ENCODE measurements at regions not wholly inside any gene's neighbourhood (a gene's known extent, or its start where the extent isn't known, plus 50 kb on each side); places are given as distances from the start of the nearest gene placed in this dataset.

- DNase-seq (ENCODE audit: extremely low read depth, low read depth) = no peak
- no peak for TF ChIP-seq CTCF (IDR thresholded peaks at IDR 0.05; ENCODE audit: low read depth, low read length)
These were observed 283.2 kb upstream of the LRRC7 start for GRCh38 chr1:69284508-69284907.

GRCh38 chr1:69288416-69288815 is 279.3 kb upstream of the LRRC7 start:
- DNase-seq (ENCODE audit: extremely low read depth, low read depth) = no peak
- TF ChIP-seq CTCF (IDR thresholded peaks at IDR 0.05; ENCODE audit: low read depth, low read length) = no peak

- no peak for DNase-seq (ENCODE audit: extremely low read depth, low read depth)
- TF ChIP-seq CTCF (IDR thresholded peaks at IDR 0.05; ENCODE audit: low read depth, low read length) = no peak
These were observed 277.4 kb upstream of the LRRC7 start for GRCh38 chr1:69290291-69290690.

- no peak for TF ChIP-seq CTCF (IDR thresholded peaks at IDR 0.05; ENCODE audit: low read depth, low read length)
These were observed 276.2 kb upstream of the LRRC7 start for GRCh38 chr1:69291541-69291940.

GRCh38 chr1:69292833-69293232 is 274.9 kb upstream of the LRRC7 start:
- TF ChIP-seq CTCF (IDR thresholded peaks at IDR 0.05; ENCODE audit: low read depth, low read length) = no peak
- DNase-seq (ENCODE audit: extremely low read depth, low read depth) = no peak

More at GRCh38 chr1:69291541-69291940, 276.2 kb upstream of the LRRC7 start:
- no peak for DNase-seq (ENCODE audit: extremely low read depth, low read depth)

GRCh38 chr1:69294171-69294570 is 273.6 kb upstream of the LRRC7 start:
- DNase-seq (ENCODE audit: extremely low read depth, low read depth) = no peak
- TF ChIP-seq CTCF (IDR thresholded peaks at IDR 0.05; ENCODE audit: low read depth, low read length) = no peak

- DNase-seq (ENCODE audit: extremely low read depth, low read depth) = no peak
- no peak for TF ChIP-seq CTCF (IDR thresholded peaks at IDR 0.05; ENCODE audit: low read depth, low read length)
These were observed 272.5 kb upstream of the LRRC7 start for GRCh38 chr1:69295265-69295664.

Data from AG09319 (cell line).